Lower leg skin (tissue), 4 donors: ENCODE measurements at regions not wholly inside any gene's neighbourhood (a gene's known extent, or its start where the extent isn't known, plus 50 kb on each side); places are given as distances from the start of the nearest gene placed in this dataset.

ENCODE experiments used
- DNase-seq, 2 donors: peaks; one replicate each; pipeline ENCODE4 v3.0.0-alpha.2; 2019; ENCODE audit warnings: low spot score in 2 of 2
- H3K4me3 ChIP-seq: fragments of 200-600 bp; sonication (generic); 2 replicates; pipeline ENCODE4 v1.5.1; 2017; ENCODE audit warnings: mild to moderate bottlenecking, low read depth; ENCODE audit not compliant: poor library complexity, severe bottlenecking
- POLR2A ChIP-seq, 2 donors: fragments of 450-650 bp; IDR thresholded peaks; one replicate each; pipeline ENCODE4 v1.6.1; 2016 to 2017; ENCODE audit warnings: antibody characterized with exemption in 2 of 2, mild to moderate bottlenecking in 1 of 2, moderate library complexity in 1 of 2
- WGBS, 2 donors: methylation state at CpG; one replicate each; pipeline ENCODE4 v1.1.5; 2018; 5-methylcytosine and 5-hydroxymethylcytosine counted together
- intact Hi-C: fragments of 100-400 bp; cut with DNase I; formaldehyde crosslinking; loops from one replicate; pipeline ENCODE4 v1.15.0; 2023; ENCODE audit warnings: low total_unique reads
- TF ChIP-seq, protein P1 (sequence below), 3 donors: fragments of 450-650 bp; IDR thresholded peaks; one replicate each; pipeline ENCODE4 v1.5.1; 2016; ENCODE audit warnings: antibody characterized with exemption in 3 of 3, mild to moderate bottlenecking in 3 of 3, moderate library complexity in 2 of 3

DNA sequence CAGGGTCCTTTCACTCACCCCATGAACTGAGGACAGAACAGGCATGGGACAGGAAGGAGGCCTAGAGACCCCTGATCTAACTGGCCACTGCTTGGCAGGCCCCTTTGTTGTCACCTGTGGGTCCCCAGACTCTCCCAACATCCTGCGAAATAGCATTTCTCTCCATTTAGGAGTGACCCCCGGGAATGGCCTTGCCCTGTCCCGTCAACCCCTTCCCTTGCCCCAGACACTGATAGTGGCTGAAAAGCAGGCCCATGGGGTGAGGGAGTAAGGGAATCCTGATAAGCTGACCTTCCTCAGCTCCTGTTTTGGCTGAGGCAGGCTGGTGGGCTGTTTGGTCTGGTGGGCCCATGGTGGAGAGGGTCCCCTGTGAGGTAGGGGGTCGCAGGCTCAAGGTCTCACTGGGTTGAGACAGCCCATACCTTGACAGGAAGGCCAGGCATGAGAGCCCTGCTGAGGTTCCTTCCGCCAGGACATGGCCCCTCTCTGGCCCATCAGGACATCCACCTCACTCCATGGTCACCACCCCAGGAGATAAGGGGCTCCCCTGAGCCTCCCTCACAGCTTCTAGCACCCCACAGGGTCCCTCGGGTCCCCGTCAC is 139.3 kb downstream of the MRPL14 start:
- 94 to 95% methylated on average over 7 of the region's 7 CpGs for WGBS, 2 donors
- no peak for DNase-seq
- TF ChIP-seq, protein P1, sequence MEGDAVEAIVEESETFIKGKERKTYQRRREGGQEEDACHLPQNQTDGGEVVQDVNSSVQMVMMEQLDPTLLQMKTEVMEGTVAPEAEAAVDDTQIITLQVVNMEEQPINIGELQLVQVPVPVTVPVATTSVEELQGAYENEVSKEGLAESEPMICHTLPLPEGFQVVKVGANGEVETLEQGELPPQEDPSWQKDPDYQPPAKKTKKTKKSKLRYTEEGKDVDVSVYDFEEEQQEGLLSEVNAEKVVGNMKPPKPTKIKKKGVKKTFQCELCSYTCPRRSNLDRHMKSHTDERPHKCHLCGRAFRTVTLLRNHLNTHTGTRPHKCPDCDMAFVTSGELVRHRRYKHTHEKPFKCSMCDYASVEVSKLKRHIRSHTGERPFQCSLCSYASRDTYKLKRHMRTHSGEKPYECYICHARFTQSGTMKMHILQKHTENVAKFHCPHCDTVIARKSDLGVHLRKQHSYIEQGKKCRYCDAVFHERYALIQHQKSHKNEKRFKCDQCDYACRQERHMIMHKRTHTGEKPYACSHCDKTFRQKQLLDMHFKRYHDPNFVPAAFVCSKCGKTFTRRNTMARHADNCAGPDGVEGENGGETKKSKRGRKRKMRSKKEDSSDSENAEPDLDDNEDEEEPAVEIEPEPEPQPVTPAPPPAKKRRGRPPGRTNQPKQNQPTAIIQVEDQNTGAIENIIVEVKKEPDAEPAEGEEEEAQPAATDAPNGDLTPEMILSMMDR (IDR thresholded peaks at IDR 0.05): no peak
- TF ChIP-seq POLR2A (IDR thresholded peaks at IDR 0.05): no peak
- intact Hi-C loops: no loop called here
- H3K4me3 ChIP-seq: no peak overlapping the region

DNA sequence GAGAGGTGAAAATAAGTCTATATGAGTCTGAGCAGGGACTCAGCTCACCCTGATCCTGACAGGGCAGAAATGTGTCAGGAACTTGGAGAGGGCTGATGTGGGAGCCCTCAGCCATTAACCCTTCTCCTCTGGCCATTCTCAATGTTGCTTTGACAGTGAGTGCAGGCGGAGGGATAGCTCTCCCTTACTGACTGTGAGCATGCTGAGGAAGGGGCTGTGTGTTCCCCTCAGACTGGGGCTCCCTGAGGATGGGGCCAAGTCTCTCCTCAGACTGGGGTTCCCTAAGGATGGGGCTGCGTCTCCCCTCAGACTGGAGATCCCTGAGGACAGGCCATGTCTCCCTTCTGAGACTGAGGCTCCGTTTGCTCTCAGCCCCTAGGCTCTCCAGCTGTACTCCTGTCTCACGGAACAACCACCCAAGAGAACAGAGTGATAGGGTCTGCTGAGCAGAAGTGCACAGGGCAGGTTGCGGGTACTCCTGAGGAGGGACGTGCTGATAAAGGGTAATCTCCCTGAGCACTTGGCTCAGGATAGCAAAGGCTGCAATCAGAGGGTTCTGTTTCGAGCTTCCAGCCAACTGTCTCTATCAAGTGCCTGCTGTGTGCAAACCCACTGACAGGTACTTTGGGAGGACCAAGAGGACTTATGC is 141.0 kb downstream of the MRPL14 start:
- no peak overlapping the region for H3K4me3 ChIP-seq
- 95 to 98% methylated on average over 7 of the region's 7 CpGs for WGBS, 2 donors
- no peak for DNase-seq
- TF ChIP-seq, protein P1 (IDR thresholded peaks at IDR 0.05): no peak
- TF ChIP-seq POLR2A (IDR thresholded peaks at IDR 0.05): no peak
- intact Hi-C loops: no loop called here

DNA sequence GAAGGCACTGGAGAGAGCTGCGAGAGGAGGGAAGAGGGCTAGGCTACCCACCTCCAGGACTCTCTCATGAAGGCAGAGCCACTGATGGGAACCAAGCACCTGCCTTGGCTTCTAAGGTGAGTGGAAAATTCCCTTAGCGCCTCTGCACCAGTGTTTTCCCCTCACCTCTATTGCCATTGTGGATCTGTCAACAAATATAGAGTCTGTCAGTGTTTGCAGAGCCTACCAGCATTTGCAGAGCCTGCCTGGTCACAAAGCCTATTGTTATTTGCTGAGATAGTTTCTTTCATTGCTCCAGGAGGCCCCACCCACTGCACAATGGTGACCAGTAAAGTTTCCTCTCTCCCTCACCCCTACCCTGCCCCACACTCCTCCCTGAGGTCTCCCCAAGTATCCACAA is 141.9 kb downstream of the MRPL14 start:
- no peak for TF ChIP-seq POLR2A (IDR thresholded peaks at IDR 0.05)
- TF ChIP-seq, protein P1 (IDR thresholded peaks at IDR 0.05): no peak
- WGBS, 2 donors: 90 to 94% methylated on average over 2 of the region's 2 CpGs
- no peak for DNase-seq
- intact Hi-C loops: no loop called here
- H3K4me3 ChIP-seq: no peak overlapping the region

DNA sequence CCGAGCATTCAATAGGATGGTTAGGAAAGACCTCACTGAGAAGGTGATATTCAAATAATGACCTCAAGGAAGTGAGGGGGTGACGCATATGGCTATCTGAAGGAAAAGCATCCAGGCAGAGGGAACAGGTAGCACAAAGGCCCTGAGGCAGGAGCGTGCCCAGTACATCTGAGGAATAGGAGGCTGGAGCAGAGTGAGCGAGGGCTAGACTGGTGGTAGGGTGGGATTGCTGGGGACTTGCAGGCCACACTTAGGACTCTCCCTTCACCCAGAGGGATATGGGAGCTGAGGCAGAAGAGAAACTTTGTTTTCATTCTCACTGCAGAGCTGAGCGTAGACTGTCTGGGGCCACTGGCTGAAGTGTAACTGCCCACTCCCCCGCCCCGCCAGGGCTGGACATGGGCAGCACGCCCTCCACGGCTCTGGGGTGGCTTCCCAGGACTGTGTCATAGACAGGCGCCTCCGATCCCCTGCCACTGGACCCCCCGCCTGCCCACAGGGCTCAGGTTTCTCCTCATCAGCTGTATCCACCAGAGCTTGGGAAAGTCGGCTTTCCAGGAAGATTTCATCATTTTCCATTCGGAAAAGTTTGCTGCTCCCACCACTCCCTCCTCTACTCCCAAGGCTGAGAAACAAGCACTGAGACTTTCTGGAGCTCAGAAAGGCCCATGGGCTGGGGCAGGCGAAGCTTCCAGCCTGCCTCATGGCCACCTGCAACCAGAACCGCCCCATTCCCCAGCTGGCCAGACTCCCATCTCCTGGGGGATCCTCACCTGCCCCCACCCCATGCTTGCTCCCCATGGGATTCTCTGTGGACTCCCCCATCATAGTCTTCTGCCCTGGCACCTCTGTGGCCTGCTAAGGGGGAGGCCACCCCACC is 142.6 kb downstream of the MRPL14 start:
- intact Hi-C loops: no loop called here
- no peak for DNase-seq
- no peak overlapping the region for H3K4me3 ChIP-seq
- WGBS, 2 donors: 83 to 89% methylated on average over 16 of the region's 16 CpGs
- TF ChIP-seq, protein P1 (IDR thresholded peaks at IDR 0.05): no peak
- TF ChIP-seq POLR2A (IDR thresholded peaks at IDR 0.05): no peak

DNA sequence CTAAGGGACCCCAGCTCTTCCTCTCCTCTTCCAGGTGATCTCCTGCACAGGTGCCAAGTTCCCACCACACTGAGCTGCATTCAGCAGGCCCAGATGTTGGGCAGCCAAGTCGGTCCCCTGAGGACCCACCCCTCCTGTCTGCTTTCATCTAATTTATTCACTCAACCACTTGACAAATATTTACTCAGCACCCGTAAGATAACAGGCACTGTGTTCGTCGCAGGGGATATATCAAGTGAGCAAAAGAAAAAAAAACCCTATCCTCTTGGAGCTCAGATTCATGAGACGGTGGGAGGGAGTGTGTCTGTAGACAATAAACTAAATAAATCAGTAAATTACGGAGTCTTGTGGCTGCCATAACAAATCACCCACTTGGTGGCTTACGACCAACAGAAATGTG is 143.6 kb downstream of the MRPL14 start:
- TF ChIP-seq, protein P1 (IDR thresholded peaks at IDR 0.05): no peak
- no peak for TF ChIP-seq POLR2A (IDR thresholded peaks at IDR 0.05)
- 84 to 86% methylated on average over 7 of the region's 7 CpGs for WGBS, 2 donors
- intact Hi-C loops: no loop called here
- no peak for DNase-seq
- no peak overlapping the region for H3K4me3 ChIP-seq
